ENCODE measurements at regions not wholly inside any gene's neighbourhood (a gene's known extent, or its start where the extent isn't known, plus 50 kb on each side); places are given as distances from the start of the nearest gene placed in this dataset.

GRCh38 chr15:60243769-60244168, 154.0 kb downstream of the ANXA2 start:
- H3K27me3 ChIP-seq (ENCODE audit: insufficient read depth, low read length) = no peaks in the 10 kb centered on the region
- H3K14ac ChIP-seq (ENCODE audit: insufficient read depth, low read length) = no peak overlapping the region
- no peak overlapping the region for H2BK120ac ChIP-seq (ENCODE audit: low read depth, low read length, poor library complexity, severe bottlenecking)
- no peak overlapping the region for H3T11ph ChIP-seq (ENCODE audit: low read length)
- H3K4ac ChIP-seq (ENCODE audit: low read depth, low read length) = no peak overlapping the region
- no peaks in the 10 kb centered on the region for H3K23me2 ChIP-seq (ENCODE audit: insufficient read length, low read depth, low read length, poor library complexity, severe bottlenecking)
- H3K56ac ChIP-seq (ENCODE audit: insufficient read length, low read depth, low read length) = no peak overlapping the region
- H3K4me1 ChIP-seq (ENCODE audit: insufficient read depth, low read length) = no peaks in the 10 kb centered on the region
- no peak overlapping the region for H4K8ac ChIP-seq (replicated peaks; ENCODE audit: insufficient read length, low read depth, low read length)
- H2AFZ ChIP-seq (ENCODE audit: low read length) = no peak overlapping the region
- H3K36me3 Mint-ChIP-seq (ENCODE audit: insufficient read depth in 1 of 3, low read depth in 3 of 3) = no peaks in the 10 kb centered on the region
- H3K27ac ChIP-seq (ENCODE audit: insufficient read length, low read depth, low read length) = no peak overlapping the region
- H4K5ac ChIP-seq (ENCODE audit: insufficient read length, low read depth, low read length) = no peak overlapping the region
- H3K4me3 Mint-ChIP-seq = no peak overlapping the region
- WGBS (ENCODE audit: extremely low coverage, insufficient read length, low lambda C conversion rate) = no CpG with 5 or more reads among the region's 4 CpGs
- no peak for TF ChIP-seq CTCF (conservative IDR thresholded peaks at IDR 0.05)
- no peak overlapping the region for H2BK5ac ChIP-seq (ENCODE audit: insufficient read length, low read length)
- no peak for DNase-seq
- no peak overlapping the region for H2BK20ac ChIP-seq (ENCODE audit: low read depth, low read length, poor library complexity, severe bottlenecking)
- H3K23ac ChIP-seq (ENCODE audit: insufficient read length, low read depth, low read length) = no peak overlapping the region
- H3K9me3 Mint-ChIP-seq = peaks cover 5 to 6% of the 10 kb centered on the region in 2 experiments; a peak in 3 of 5 replicates
- H3K27me3 Mint-ChIP-seq (ENCODE audit: low read depth) = no peaks in the 10 kb centered on the region; the same call in none of the 2 replicates
- no peak overlapping the region for H4K91ac ChIP-seq (ENCODE audit: insufficient read length, low read depth, low read length)
- no peak overlapping the region for H3K27ac Mint-ChIP-seq
- 0 out of 4 replicates have a peak, but pooled peaks cover 0 to 4% of the 10 kb centered on the region in 2 experiments for H3K4me1 Mint-ChIP-seq
- no peak overlapping the region for H2BK12ac ChIP-seq (ENCODE audit: insufficient read length, low read depth, low read length)
- H3K18ac ChIP-seq (ENCODE audit: insufficient read length, low read depth, low read length) = no peak overlapping the region
- no peak overlapping the region for H3K9ac ChIP-seq (ENCODE audit: extremely low read depth, insufficient read length, low read length)
- H4K20me1 ChIP-seq (ENCODE audit: control insufficient read depth, insufficient read depth, insufficient read length) = no peaks in the 10 kb centered on the region
- no peak overlapping the region for H3K4me2 ChIP-seq (ENCODE audit: insufficient read depth, insufficient read length, low read length)
- H2AK5ac ChIP-seq (ENCODE audit: insufficient read length, low read length) = no peak overlapping the region
- no peaks in the 10 kb centered on the region for H3K9me3 ChIP-seq (ENCODE audit: control insufficient read depth, low read depth, low read length)
- H2BK15ac ChIP-seq (ENCODE audit: low read depth, low read length) = no peak overlapping the region
- no peaks in the 10 kb centered on the region for H3K79me2 ChIP-seq (ENCODE audit: insufficient read depth, low read length)
- no peaks in the 10 kb centered on the region for H3K79me1 ChIP-seq (ENCODE audit: insufficient read depth, low read depth, low read length, poor library complexity, severe bottlenecking)

Measured in H9 (cell line).